ENCODE measurements at regions not wholly inside any gene's neighbourhood (a gene's known extent, or its start where the extent isn't known, plus 50 kb on each side); places are given as distances from the start of the nearest gene placed in this dataset.
"Not testable (repeated sequence)": the region's sequence is repeated elsewhere in the genome, so short reads cannot be mapped to it uniquely, and the experiment has no call there.

- intact Hi-C loops (cut with micrococcal nuclease), result no loop called here
Observed at GRCh38 chr18:40314199-40314598, 1640.8 kb upstream of the PIK3C3 start.

GRCh38 chr18:40313030-40313642 lies 1641.9 kb upstream of the PIK3C3 start:
- intact Hi-C loops (cut with micrococcal nuclease), result no loop called here

GRCh38 chr18:40307627-40308026 lies 1647.4 kb upstream of the PIK3C3 start:
- intact Hi-C loops (cut with micrococcal nuclease), result loop anchor here (10.0 kb wide), 1 partner anchor 127 kb away; no protein-coding TSS in a partner anchor

GRCh38 chr18:40296717-40297413 lies 1658.2 kb upstream of the PIK3C3 start:
- intact Hi-C loops (cut with micrococcal nuclease), result no loop called here

- intact Hi-C loops (cut with micrococcal nuclease), result no loop called here
Observed at GRCh38 chr18:40292985-40293710, 1661.9 kb upstream of the PIK3C3 start.

GRCh38 chr18:40283560-40283959 lies 1671.5 kb upstream of the PIK3C3 start:
- intact Hi-C loops (cut with micrococcal nuclease), result loop anchor here (10.0 kb wide), 2 partner anchors 59 to 1621 kb away; no protein-coding TSS in a partner anchor

- intact Hi-C loops (cut with micrococcal nuclease), result loop anchor here (10.0 kb wide), 2 partner anchors 57 to 1623 kb away; no protein-coding TSS in a partner anchor
Observed at GRCh38 chr18:40281356-40281755, 1673.7 kb upstream of the PIK3C3 start.

GRCh38 chr18:40274618-40275196 lies 1680.3 kb upstream of the PIK3C3 start:
- intact Hi-C loops (cut with micrococcal nuclease), result no loop called here

GRCh38 chr18:40272630-40273231 lies 1682.3 kb upstream of the PIK3C3 start:
- intact Hi-C loops (cut with micrococcal nuclease), result no loop called here

- intact Hi-C loops (cut with micrococcal nuclease), result no loop called here
Observed at GRCh38 chr18:40259115-40259835, 1695.8 kb upstream of the PIK3C3 start.

- intact Hi-C loops (cut with micrococcal nuclease), result no loop called here
Observed at GRCh38 chr18:40258311-40258710, 1696.7 kb upstream of the PIK3C3 start.

GRCh38 chr18:40250236-40250635 lies 1704.8 kb upstream of the PIK3C3 start:
- intact Hi-C loops (cut with micrococcal nuclease), result no loop called here

- intact Hi-C loops (cut with micrococcal nuclease), result no loop called here
Observed at GRCh38 chr18:40249390-40250080, 1705.5 kb upstream of the PIK3C3 start.

- intact Hi-C loops (cut with micrococcal nuclease), result not testable (repeated sequence)
Observed at GRCh38 chr18:40245612-40246011, 1709.4 kb upstream of the PIK3C3 start.

- intact Hi-C loops (cut with micrococcal nuclease), result no loop called here
Observed at GRCh38 chr18:40243607-40244006, 1711.4 kb upstream of the PIK3C3 start.

GRCh38 chr18:40235836-40236235 lies 1719.2 kb upstream of the PIK3C3 start:
- intact Hi-C loops (cut with micrococcal nuclease), result no loop called here

GRCh38 chr18:40235323-40235722 lies 1719.7 kb upstream of the PIK3C3 start:
- intact Hi-C loops (cut with micrococcal nuclease), result no loop called here

GRCh38 chr18:40233931-40234616 lies 1721.0 kb upstream of the PIK3C3 start:
- intact Hi-C loops (cut with micrococcal nuclease), result no loop called here

- intact Hi-C loops (cut with micrococcal nuclease), result loop anchor here (10.0 kb wide), 1 partner anchor 62 kb away; no protein-coding TSS in a partner anchor
Observed at GRCh38 chr18:40222776-40223175, 1732.3 kb upstream of the PIK3C3 start.
